HFFc6 (cell line): ENCODE measurements at regions not wholly inside any gene's neighbourhood (a gene's known extent, or its start where the extent isn't known, plus 50 kb on each side); places are given as distances from the start of the nearest gene placed in this dataset.

ENCODE experiments used
- DNase-seq: peaks from one replicate; pipeline ENCODE4 v3.0.0-alpha.2; 2018
- H3K27ac Mint-ChIP-seq: 2 replicates; pipeline ENCODE4 v1.8.0; 2020; ENCODE audit warnings: mild to moderate bottlenecking, mixed read lengths
- H3K27me3 Mint-ChIP-seq: 2 replicates; pipeline ENCODE4 v1.8.0; 2021; ENCODE audit warnings: mild to moderate bottlenecking, moderate library complexity, mixed read lengths; ENCODE audit not compliant: insufficient read depth
- H3K36me3 Mint-ChIP-seq: 2 replicates; pipeline ENCODE4 v1.8.0; 2021; ENCODE audit warnings: low read depth, mixed read lengths
- H3K4me1 Mint-ChIP-seq: 2 replicates; pipeline ENCODE4 v1.8.0; 2020; ENCODE audit warnings: low read depth, mixed read lengths
- H3K4me3 Mint-ChIP-seq: 2 replicates; pipeline ENCODE4 v1.8.0; 2020; ENCODE audit warnings: mild to moderate bottlenecking, moderate library complexity, mixed read lengths
- H3K9me3 Mint-ChIP-seq: 2 replicates; pipeline ENCODE4 v1.8.0; 2020; ENCODE audit warnings: mild to moderate bottlenecking, mixed read lengths
- CTCF ChIP-seq: fragments of 200-600 bp; sonication (generic); IDR thresholded peaks from 2 replicates; pipeline ENCODE4 v1.5.0; 2021; ENCODE audit warnings: antibody characterized with exemption, mild to moderate bottlenecking

GRCh38 chr11:81052344-81053158 is 1611.7 kb upstream of the TENM4 start:
- no peak for DNase-seq
- no peak overlapping the region for H3K27ac Mint-ChIP-seq
- no peak overlapping the region for H3K4me3 Mint-ChIP-seq
- no peaks in the 10 kb centered on the region for H3K36me3 Mint-ChIP-seq
- peaks cover 23% of the 10 kb centered on the region for H3K9me3 Mint-ChIP-seq
- no peaks in the 10 kb centered on the region for H3K4me1 Mint-ChIP-seq
- no peak for TF ChIP-seq CTCF
- H3K27me3 Mint-ChIP-seq: no peaks in the 10 kb centered on the region

- Mint-ChIP-seq H3K4me3 (no peak overlapping the region), H3K4me1 (no peaks in the 10 kb centered on the region), H3K36me3 (peaks cover 3% of the 10 kb centered on the region; the same call in 1 of the 2 replicates), H3K27ac (no peak overlapping the region), H3K9me3 (peaks cover 49% of the 10 kb centered on the region), H3K27me3 (no peaks in the 10 kb centered on the region)
- no peak for TF ChIP-seq CTCF
- no peak for DNase-seq
Observed at GRCh38 chr11:81039916-81040524, 1599.2 kb upstream of the TENM4 start.

- TF ChIP-seq CTCF: no peak
- DNase-seq: no peak
- Mint-ChIP-seq H3K4me1 (no peaks in the 10 kb centered on the region), H3K27ac (no peak overlapping the region), H3K27me3 (no peaks in the 10 kb centered on the region), H3K4me3 (no peak overlapping the region), H3K36me3 (peaks cover 3% of the 10 kb centered on the region; the same call in 1 of the 2 replicates), H3K9me3 (peaks cover 49% of the 10 kb centered on the region)
Observed at GRCh38 chr11:81036168-81036870, 1595.5 kb upstream of the TENM4 start.

- no peak for TF ChIP-seq CTCF
- H3K27me3 Mint-ChIP-seq: no peaks in the 10 kb centered on the region
- H3K4me3 Mint-ChIP-seq: no peak overlapping the region
- no peak for DNase-seq
- no peaks in the 10 kb centered on the region for H3K4me1 Mint-ChIP-seq
- H3K9me3 Mint-ChIP-seq: peaks cover 44% of the 10 kb centered on the region
- H3K36me3 Mint-ChIP-seq: peaks cover 3% of the 10 kb centered on the region; the same call in 1 of the 2 replicates
- H3K27ac Mint-ChIP-seq: no peak overlapping the region
Observed at GRCh38 chr11:81033779-81034540, 1593.1 kb upstream of the TENM4 start.

GRCh38 chr11:81032906-81033305 is 1592.1 kb upstream of the TENM4 start:
- DNase-seq: no peak
- Mint-ChIP-seq H3K36me3 (no peaks in the 10 kb centered on the region; the same call in 1 of the 2 replicates), H3K27ac (no peak overlapping the region), H3K4me1 (no peaks in the 10 kb centered on the region), H3K27me3 (no peaks in the 10 kb centered on the region), H3K4me3 (no peak overlapping the region), H3K9me3 (peaks cover 38% of the 10 kb centered on the region)
- no peak for TF ChIP-seq CTCF
